Fibroblast of the aortic adventitia (primary cell): ENCODE measurements at regions not wholly inside any gene's neighbourhood (a gene's known extent, or its start where the extent isn't known, plus 50 kb on each side); places are given as distances from the start of the nearest gene placed in this dataset.

Experiments used
- DNase-seq: peaks from one replicate; pipeline ENCODE4 v3.0.0-alpha.2; 2010; ENCODE audit warnings: low read depth
- H3K4me3 ChIP-seq: 2 replicates; pipeline ENCODE4 v1.5.1; 2011; ENCODE audit warnings: low read depth, mild to moderate bottlenecking, control low read depth, low read length, moderate library complexity
- CTCF ChIP-seq: IDR thresholded peaks from 2 replicates; pipeline ENCODE4 v1.5.1; 2011; ENCODE audit warnings: mild to moderate bottlenecking, low read length, control low read depth, inconsistent platforms; ENCODE audit not compliant: insufficient read depth

DNA sequence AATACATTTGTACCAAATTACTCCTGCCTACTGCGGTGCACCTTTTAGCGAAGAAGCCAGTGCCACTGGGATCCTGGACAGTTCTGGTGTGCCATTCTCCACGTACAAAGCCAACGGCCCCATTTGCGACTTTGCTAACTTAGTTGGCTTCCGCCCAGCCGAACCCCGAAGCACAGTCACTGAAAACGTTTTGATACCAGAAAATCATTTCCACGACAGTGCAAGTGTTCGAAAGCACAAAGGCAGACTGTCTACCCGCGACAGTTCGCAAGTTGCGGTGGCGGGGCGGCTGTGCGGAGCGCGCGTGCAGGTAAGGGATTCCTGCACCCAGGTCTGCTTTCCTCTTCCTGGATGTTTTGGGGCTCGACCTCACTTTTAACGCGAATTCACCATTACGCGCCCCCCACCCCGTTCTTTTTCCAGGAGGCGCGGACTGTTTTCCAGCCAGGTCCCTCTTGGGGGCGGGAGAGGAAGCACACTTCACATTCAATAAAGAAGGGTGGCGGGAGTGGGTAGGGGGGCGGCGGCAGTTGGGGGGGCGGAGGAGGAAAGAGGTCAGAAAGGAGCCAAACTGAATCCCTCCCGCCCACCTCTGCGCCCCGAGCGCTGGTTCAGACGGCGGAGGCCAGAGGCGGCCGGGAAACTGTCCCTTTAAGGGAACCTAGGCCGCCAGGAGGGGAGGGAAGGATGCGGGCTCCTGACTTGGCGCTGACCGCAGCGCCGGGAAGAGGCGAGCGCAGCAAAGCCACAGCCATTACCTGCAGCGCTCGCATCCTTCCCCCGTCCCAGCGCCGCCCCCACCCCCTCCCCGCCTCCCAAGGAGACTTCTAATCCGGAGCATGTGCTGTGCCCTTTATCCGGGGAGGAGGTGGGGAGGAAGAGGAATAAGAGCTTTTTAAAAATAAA lies 107.4 kb upstream of the KCTD1 start:
- H3K4me3 ChIP-seq, result peak overlapping the region; percentile 67
- peak; percentile 35 for DNase-seq
- peak; percentile 25 for TF ChIP-seq CTCF

DNA sequence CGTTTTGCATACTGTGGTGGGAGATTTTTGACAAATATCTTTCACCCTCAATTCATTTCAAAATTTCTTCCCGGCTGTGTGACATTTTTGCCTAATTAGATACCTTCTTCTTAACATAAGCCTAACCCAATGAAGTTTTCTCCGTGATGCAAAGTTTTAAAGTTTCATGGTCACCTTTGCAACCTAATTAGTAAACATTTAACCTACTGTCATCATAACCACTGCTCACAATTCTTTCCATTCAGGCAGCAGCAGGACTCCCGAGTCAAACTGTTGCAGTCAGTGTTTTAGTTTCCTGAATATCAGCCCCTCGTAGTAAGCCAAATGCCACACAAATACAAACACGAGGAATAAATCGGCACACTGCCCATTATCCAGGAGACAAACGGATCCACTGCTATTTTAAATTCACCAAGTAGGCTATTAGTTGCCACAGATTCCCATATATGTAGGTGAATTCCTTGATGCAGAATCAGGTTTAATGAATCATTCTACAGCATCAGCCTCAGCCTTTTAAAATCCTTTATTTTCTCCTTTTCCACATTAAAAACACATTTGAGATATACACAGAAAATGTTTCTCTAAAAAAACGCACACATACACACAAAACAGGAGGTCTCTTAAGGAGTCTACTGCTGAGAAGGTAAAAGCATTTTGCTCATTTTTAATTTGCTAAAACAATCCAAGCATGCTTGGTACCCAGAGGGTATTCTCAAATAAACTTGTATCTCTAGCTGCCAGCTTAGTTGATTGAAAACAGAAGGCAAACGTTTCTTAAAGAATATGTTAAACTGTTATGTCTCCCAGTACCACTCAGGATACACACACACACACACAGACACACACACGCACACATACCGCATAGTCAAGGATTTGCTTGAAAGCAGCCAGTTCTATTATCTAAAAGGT lies 106.5 kb upstream of the KCTD1 start:
- DNase-seq, result peak; percentile 25
- no peak overlapping the region for H3K4me3 ChIP-seq
- no peak for TF ChIP-seq CTCF

DNA sequence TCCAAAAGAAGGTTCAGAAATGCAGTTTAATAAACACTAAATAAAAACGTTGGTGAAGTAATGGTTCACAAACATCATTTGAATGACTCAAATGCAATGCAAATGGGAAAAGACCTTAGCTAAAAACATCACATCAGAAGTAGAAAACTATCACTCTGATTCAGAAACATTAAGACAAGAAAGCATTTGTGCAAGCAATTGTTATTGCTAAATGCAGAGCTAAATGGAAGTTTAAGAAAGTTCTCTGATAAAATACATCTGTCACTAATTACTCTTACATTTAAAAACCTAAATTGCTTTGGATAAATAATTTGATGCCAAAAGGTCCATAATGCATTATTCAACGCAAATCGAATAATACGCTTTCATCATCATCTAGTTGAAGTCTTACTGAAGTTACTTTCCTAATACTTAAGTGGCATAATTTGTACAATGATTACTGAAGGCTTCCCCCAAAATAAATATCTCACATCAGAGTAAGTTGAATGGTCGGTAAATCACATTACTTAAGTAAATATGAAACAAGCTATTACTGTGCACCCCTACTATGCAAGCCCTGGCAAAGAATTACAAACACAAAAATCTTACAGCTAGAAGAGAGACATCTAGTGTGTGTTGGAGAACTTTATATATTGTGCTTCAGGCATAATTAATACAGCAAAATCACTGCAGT lies 105.7 kb upstream of the KCTD1 start:
- H3K4me3 ChIP-seq, result no peak overlapping the region
- TF ChIP-seq CTCF, result no peak
- DNase-seq, result no peak

- DNase-seq, result no peak
- H3K4me3 ChIP-seq, result no peak overlapping the region
- no peak for TF ChIP-seq CTCF
Observed at GRCh38 chr18:26652501-26652900, 104.1 kb upstream of the KCTD1 start.

DNA sequence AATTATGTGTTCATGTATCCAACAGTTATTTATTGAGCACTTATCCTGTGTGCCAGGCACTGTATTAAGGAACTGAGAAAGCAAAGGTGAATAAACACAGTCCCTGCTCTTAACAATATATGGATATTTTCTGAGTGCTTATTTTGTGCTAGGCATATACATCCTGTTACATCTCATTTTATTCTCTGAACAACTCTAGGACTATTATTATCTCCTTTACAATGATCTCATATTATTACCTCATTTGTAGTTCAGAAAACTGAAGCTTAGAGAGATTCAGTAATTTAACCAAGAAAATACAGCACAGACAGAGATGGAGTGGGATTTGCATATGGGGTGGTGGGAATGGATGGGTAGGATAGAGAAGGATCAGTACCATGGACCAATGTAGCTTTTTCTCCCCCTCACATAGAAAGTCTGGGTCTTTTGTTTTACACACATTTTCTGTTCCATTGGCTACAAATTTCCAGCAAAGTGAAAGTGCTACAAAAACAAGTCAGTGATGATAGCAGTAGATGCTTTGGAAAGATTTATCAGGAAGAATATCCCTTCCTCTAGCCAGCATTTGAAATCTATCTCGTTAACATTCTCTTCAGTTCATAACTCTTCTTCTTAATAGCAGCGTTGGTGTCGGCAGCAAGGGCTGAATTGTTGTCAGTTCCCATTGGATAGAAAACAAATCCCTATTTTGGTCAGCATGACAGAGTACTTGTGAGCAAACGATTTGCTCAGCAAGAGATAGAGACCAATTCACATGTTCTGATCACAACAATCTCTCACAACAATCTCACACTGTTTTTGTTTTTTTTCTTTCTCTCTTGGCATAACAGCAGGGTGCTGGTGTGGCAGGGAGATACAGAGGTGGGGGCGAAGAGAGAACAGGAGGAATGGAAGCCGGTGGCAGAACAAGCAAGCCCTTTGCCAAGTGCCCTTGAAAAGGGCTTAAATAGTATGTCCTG lies 102.2 kb upstream of the KCTD1 start:
- no peak for TF ChIP-seq CTCF
- DNase-seq, result no peak
- H3K4me3 ChIP-seq, result no peak overlapping the region
